ENCODE measurements at regions not wholly inside any gene's neighbourhood (a gene's known extent, or its start where the extent isn't known, plus 50 kb on each side); places are given as distances from the start of the nearest gene placed in this dataset.

- Histone ChIP-seq H3K27me3 (ENCODE audit: control insufficient read depth in 2 of 2, insufficient read depth in 2 of 2, low read length in 2 of 2) (no peaks in the 10 kb centered on the region), H3K4me3 (replicated peaks in 1 of 3; ENCODE audit: low read depth in 2 of 3, low read length in 3 of 3) (no peak overlapping the region), H3K4me2 (replicated peaks; ENCODE audit: extremely low read depth, low read length, poor library complexity, severe bottlenecking) (no peak overlapping the region), H3K9me3 (replicated peaks in 1 of 2; ENCODE audit: control insufficient read depth in 1 of 2, insufficient read depth in 1 of 2, low read length in 2 of 2) (peaks cover 0 to 3% of the 10 kb centered on the region in 2 donors), H3K36me3 (replicated peaks in 1 of 2; ENCODE audit: control insufficient read depth in 1 of 2, insufficient read depth in 2 of 2, low read length in 2 of 2) (no peaks in the 10 kb centered on the region), H3K4me1 (ENCODE audit: control insufficient read depth in 1 of 2, insufficient read depth in 2 of 2, low read length in 2 of 2) (no peaks in the 10 kb centered on the region), H2AFZ (ENCODE audit: insufficient read depth, low read depth, low read length, poor library complexity, severe bottlenecking) (no peak overlapping the region), H3K27ac (ENCODE audit: low read depth in 1 of 2, low read length in 2 of 2) (no peak overlapping the region), H3K79me2 (ENCODE audit: insufficient read depth, low read length) (no peaks in the 10 kb centered on the region), H3K9ac (ENCODE audit: insufficient read depth, low read length, poor library complexity, severe bottlenecking) (no peak overlapping the region), H4K20me1 (ENCODE audit: insufficient read depth, low read length) (no peaks in the 10 kb centered on the region)
- WGBS (ENCODE audit: insufficient coverage): 78% methylated on average over 3 of the region's 7 CpGs
- Mint-ChIP-seq H3K36me3 (no peaks in the 10 kb centered on the region), H3K4me3 (no peak overlapping the region), H3K9me3 (peaks cover 0 to 5% (median 0%) of the 10 kb centered on the region in 7 donors), H3K27me3 (ENCODE audit: low read depth in 3 of 3) (no peaks in the 10 kb centered on the region), H3K27ac (no peak overlapping the region), H3K4me1 (no peaks in the 10 kb centered on the region)
- no peak for TF ChIP-seq CTCF (IDR thresholded peaks at IDR 0.05)
- DNase-seq: no peak
- intact Hi-C loops (cut with micrococcal nuclease): no loop called here
Observed at GRCh38 chr9:81874250-81874649, 54.0 kb upstream of the SPATA31D4 start.

GRCh38 chr9:81874931-81875330 is 53.3 kb upstream of the SPATA31D4 start:
- 92% methylated on average over 2 of the region's 4 CpGs for WGBS (ENCODE audit: insufficient coverage)
- H3K9ac ChIP-seq (ENCODE audit: insufficient read depth, low read length, poor library complexity, severe bottlenecking): no peak overlapping the region
- H3K4me1 ChIP-seq (ENCODE audit: control insufficient read depth in 1 of 2, insufficient read depth in 2 of 2, low read length in 2 of 2): no peaks in the 10 kb centered on the region
- intact Hi-C loops (cut with micrococcal nuclease): no loop called here
- Mint-ChIP-seq H3K27ac (no peak overlapping the region), H3K27me3 (ENCODE audit: low read depth in 3 of 3) (no peaks in the 10 kb centered on the region), H3K36me3 (no peaks in the 10 kb centered on the region), H3K9me3 (peaks cover 0 to 5% (median 0%) of the 10 kb centered on the region in 7 donors), H3K4me3 (no peak overlapping the region), H3K4me1 (no peaks in the 10 kb centered on the region)
- H3K27me3 ChIP-seq (ENCODE audit: control insufficient read depth in 2 of 2, insufficient read depth in 2 of 2, low read length in 2 of 2): no peaks in the 10 kb centered on the region
- no peak overlapping the region for H2AFZ ChIP-seq (ENCODE audit: insufficient read depth, low read depth, low read length, poor library complexity, severe bottlenecking)
- no peak for TF ChIP-seq CTCF (IDR thresholded peaks at IDR 0.05)
- H3K79me2 ChIP-seq (ENCODE audit: insufficient read depth, low read length): no peaks in the 10 kb centered on the region
- H3K4me3 ChIP-seq (replicated peaks in 1 of 3; ENCODE audit: low read depth in 2 of 3, low read length in 3 of 3): no peak overlapping the region
- H3K27ac ChIP-seq (ENCODE audit: low read depth in 1 of 2, low read length in 2 of 2): no peak overlapping the region
- H4K20me1 ChIP-seq (ENCODE audit: insufficient read depth, low read length): no peaks in the 10 kb centered on the region
- H3K36me3 ChIP-seq (replicated peaks in 1 of 2; ENCODE audit: control insufficient read depth in 1 of 2, insufficient read depth in 2 of 2, low read length in 2 of 2): no peaks in the 10 kb centered on the region
- peaks cover 0 to 3% of the 10 kb centered on the region in 2 donors for H3K9me3 ChIP-seq (replicated peaks in 1 of 2; ENCODE audit: control insufficient read depth in 1 of 2, insufficient read depth in 1 of 2, low read length in 2 of 2)
- no peak overlapping the region for H3K4me2 ChIP-seq (replicated peaks; ENCODE audit: extremely low read depth, low read length, poor library complexity, severe bottlenecking)
- no peak for DNase-seq
